GM12873 (cell line): ENCODE measurements at regions not wholly inside any gene's neighbourhood (a gene's known extent, or its start where the extent isn't known, plus 50 kb on each side); places are given as distances from the start of the nearest gene placed in this dataset.

ENCODE experiments used
- TF ChIP-seq, protein P1 (sequence below): IDR thresholded peaks from 2 replicates; pipeline ENCODE4 v1.5.1; 2012; ENCODE audit warnings: low read depth, mild to moderate bottlenecking, moderate library complexity, low read length, control low read depth; ENCODE audit not compliant: insufficient read depth; ENCODE audit errors: missing control alignments

DNA sequence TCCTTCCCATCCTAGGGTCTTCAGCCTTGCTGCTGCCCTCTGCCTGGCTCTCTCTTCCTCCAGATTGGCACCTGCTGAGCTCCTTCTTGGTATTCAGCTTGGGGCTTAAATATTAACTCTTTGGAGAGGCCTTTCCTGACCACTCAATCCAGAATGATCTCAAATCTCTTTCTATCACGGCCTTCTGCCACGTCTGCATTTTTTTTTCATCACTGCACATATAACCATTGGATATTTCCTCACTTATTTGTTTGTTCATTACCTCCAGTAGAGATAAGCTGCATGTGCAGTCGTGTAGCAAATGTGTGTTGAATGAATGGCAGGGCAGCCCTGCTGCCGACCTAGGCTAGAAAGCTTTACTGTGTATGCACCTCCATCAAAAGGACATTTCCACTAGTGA, 51.6 kb upstream of the MPP7 start:
- TF ChIP-seq, protein P1, sequence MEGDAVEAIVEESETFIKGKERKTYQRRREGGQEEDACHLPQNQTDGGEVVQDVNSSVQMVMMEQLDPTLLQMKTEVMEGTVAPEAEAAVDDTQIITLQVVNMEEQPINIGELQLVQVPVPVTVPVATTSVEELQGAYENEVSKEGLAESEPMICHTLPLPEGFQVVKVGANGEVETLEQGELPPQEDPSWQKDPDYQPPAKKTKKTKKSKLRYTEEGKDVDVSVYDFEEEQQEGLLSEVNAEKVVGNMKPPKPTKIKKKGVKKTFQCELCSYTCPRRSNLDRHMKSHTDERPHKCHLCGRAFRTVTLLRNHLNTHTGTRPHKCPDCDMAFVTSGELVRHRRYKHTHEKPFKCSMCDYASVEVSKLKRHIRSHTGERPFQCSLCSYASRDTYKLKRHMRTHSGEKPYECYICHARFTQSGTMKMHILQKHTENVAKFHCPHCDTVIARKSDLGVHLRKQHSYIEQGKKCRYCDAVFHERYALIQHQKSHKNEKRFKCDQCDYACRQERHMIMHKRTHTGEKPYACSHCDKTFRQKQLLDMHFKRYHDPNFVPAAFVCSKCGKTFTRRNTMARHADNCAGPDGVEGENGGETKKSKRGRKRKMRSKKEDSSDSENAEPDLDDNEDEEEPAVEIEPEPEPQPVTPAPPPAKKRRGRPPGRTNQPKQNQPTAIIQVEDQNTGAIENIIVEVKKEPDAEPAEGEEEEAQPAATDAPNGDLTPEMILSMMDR: no peak

DNA sequence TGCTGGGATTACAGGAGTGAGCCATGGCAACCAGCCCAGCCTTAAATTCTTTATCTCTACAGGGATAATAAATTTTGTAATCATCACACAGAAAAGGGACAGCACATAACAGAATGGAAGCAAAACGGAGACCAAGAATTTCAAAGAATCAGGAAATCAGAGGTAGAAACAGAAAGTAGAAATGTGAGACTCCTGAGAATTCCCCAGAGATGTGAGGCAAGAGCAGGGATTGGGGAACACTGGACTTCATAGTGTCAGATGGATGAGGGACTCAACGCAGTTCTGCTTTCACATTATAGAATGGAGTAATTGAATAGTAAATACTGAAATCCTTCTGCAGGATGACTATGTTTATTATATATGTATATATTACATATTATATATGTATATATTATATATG, 52.5 kb upstream of the MPP7 start:
- TF ChIP-seq, protein P1: no peak

DNA sequence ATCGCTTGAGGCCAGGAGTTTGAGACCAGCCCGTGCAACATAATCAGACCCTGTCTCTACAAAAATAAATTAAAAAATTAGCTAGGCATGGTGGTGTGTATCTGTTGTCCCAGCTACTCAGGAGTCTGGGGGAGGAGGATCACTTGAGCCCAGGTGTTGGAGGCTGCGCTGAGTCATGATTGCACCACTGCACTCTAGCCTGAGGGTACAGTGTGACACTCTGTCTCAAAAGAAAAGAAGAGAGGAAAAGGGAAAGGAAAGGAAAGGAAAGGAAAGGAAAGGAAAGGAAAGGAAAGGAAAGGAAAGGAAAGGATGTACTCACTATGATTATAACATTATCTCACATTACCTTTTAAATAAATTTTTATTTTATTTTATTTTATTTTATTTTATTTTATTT, 56.5 kb upstream of the MPP7 start:
- TF ChIP-seq, protein P1: no peak

- TF ChIP-seq, protein P1: no peak
Measured at GRCh38 chr10:28360175-28360574, 57.3 kb upstream of the MPP7 start.

GRCh38 chr10:28363376-28363775, 60.5 kb upstream of the MPP7 start:
- TF ChIP-seq, protein P1: no peak

DNA sequence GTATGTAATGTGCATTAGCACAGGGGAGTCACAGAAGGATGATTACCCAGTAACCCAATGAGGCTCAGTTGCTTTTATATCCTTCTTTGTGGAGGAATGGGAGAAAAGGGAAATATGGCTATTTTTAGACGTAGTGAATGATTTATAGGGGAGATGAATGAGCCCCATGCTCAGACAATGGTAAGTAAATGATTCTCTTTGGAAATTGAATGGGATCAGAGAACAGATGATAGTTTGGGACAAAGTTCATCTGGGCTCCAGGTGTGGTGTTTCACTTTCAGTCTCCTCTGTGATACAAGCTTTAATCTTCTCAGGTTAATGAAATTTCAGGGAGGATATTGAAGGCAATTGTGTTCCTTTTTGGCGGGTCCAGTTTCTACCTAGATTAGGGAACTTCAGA, 63.0 kb upstream of the MPP7 start:
- TF ChIP-seq, protein P1: no peak

DNA sequence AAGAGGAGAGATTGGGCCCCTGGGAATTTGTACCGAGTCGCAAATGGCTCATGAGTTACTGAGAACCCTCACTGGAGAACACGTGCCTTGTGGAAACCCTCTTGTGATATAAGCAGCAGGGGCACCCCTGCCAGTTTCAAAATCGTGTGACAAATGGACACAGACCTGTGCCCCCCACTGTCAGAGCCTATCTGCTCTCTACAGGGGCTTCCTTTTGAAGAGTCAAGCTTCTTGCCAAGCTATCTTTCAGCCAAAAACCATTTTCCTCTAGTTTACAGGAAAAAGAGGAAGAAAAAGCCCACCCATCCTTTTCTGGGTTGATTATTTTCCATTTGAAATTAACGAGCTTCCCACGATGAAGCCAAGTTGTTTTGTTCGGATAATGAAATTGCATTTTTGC, 64.1 kb upstream of the MPP7 start:
- TF ChIP-seq, protein P1: no peak
